HEK293 (cell line): ENCODE measurements at regions not wholly inside any gene's neighbourhood (a gene's known extent, or its start where the extent isn't known, plus 50 kb on each side); places are given as distances from the start of the nearest gene placed in this dataset.

Source experiments
- CTCF ChIA-PET: fragments of 350-600 bp; formaldehyde crosslinking; extraction: SDS; loops from one replicate; lab custom pipeline; 2021; ENCODE audit warnings: antibody characterized with exemption; lab: Yijun Ruan, JAX
- POLR2A ChIA-PET: fragments of 300-600 bp; formaldehyde crosslinking; extraction: SDS; loops from one replicate; lab custom pipeline; 2020; ENCODE audit warnings: antibody characterized with exemption, inconsistent platforms; lab: Yijun Ruan, JAX
- H3K27ac ChIP-seq: fragments of 200-500 bp; sonication (Bioruptor generic); 2 replicates; pipeline ENCODE4 v1.5.1; 2014; ENCODE audit warnings: low read depth, low read length, control low read depth, inconsistent platforms; ENCODE audit errors: extremely low read depth
- H3K36me3 ChIP-seq, 2 experiments: fragments of 200-500 bp in 1 of 2; sonication (Bioruptor generic) in 1 of 2; 1 replicate in 1 of 2; 2 replicates in 1 of 2; pipeline ENCODE4 v1.5.1; 2014 to 2017; ENCODE audit warnings: inconsistent platforms in 2 of 2, low read length in 2 of 2; ENCODE audit not compliant: control insufficient read depth in 2 of 2, insufficient read depth in 1 of 2
- H3K4me1 ChIP-seq: fragments of 200-500 bp; sonication (Bioruptor generic); 2 replicates; pipeline ENCODE4 v1.5.1; 2014; ENCODE audit warnings: mild to moderate bottlenecking, low read length, inconsistent platforms; ENCODE audit not compliant: control insufficient read depth, insufficient read depth
- H3K4me3 ChIP-seq: 2 replicates; pipeline ENCODE4 v1.5.1; 2011; ENCODE audit warnings: low read depth, mild to moderate bottlenecking, control low read depth, low read length, moderate library complexity
- H3K9me3 ChIP-seq: fragments of 200-500 bp; sonication (Bioruptor generic); 2 replicates; pipeline ENCODE4 v1.5.1; 2014; ENCODE audit warnings: low read depth, low read length, inconsistent platforms; ENCODE audit not compliant: control insufficient read depth, insufficient read depth
- RBAK ChIP-seq: fragments of 450-650 bp; formaldehyde crosslinking; IDR thresholded peaks from 2 replicates; pipeline ENCODE4 v1.5.1; 2016; ENCODE audit warnings: missing biosample characterization, missing genetic modification characterization
- ZBTB48 ChIP-seq: fragments of 450-650 bp; formaldehyde crosslinking; IDR thresholded peaks from 2 replicates; pipeline ENCODE4 v1.5.1; 2016; ENCODE audit warnings: missing biosample characterization, missing genetic modification characterization
- ZFP41 ChIP-seq: fragments of 450-650 bp; formaldehyde crosslinking; IDR thresholded peaks from 2 replicates; pipeline ENCODE4 v1.5.1; 2016; ENCODE audit warnings: missing biosample characterization, missing genetic modification characterization, borderline replicate concordance
- ZNF10 ChIP-seq: fragments of 450-650 bp; formaldehyde crosslinking; IDR thresholded peaks from 2 replicates; pipeline ENCODE4 v1.5.1; 2017; ENCODE audit warnings: missing biosample characterization, missing genetic modification characterization
- ZNF169 ChIP-seq: fragments of 450-650 bp; formaldehyde crosslinking; IDR thresholded peaks from 2 replicates; pipeline ENCODE4 v1.5.1; 2016; ENCODE audit warnings: missing biosample characterization, missing genetic modification characterization
- ZNF223 ChIP-seq: fragments of 450-650 bp; formaldehyde crosslinking; IDR thresholded peaks from 2 replicates; pipeline ENCODE4 v1.5.1; 2016; ENCODE audit warnings: missing biosample characterization, missing genetic modification characterization
- ZNF341 ChIP-seq: fragments of 450-650 bp; formaldehyde crosslinking; IDR thresholded peaks from 2 replicates; pipeline ENCODE4; 2016; ENCODE audit warnings: low read depth, missing biosample characterization, missing genetic modification characterization
- ZNF366 ChIP-seq: fragments of 450-650 bp; formaldehyde crosslinking; conservative IDR thresholded peaks from 2 replicates; pipeline ENCODE4 v1.5.1; 2016; ENCODE audit warnings: missing biosample characterization, missing genetic modification characterization
- ZNF391 ChIP-seq: fragments of 450-650 bp; formaldehyde crosslinking; IDR thresholded peaks from 2 replicates; pipeline ENCODE4 v1.5.1; 2016; ENCODE audit warnings: low read depth, missing biosample characterization, missing genetic modification characterization, borderline replicate concordance
- ZNF426 ChIP-seq: fragments of 450-650 bp; formaldehyde crosslinking; IDR thresholded peaks from 2 replicates; pipeline ENCODE4 v1.5.1; 2017; ENCODE audit warnings: missing biosample characterization, missing genetic modification characterization, mild to moderate bottlenecking, inconsistent platforms, moderate library complexity
- ZNF558 ChIP-seq: fragments of 450-650 bp; formaldehyde crosslinking; IDR thresholded peaks from 2 replicates; pipeline ENCODE4 v1.5.1; 2016; ENCODE audit warnings: missing biosample characterization, missing genetic modification characterization
- ZNF585B ChIP-seq: fragments of 450-650 bp; formaldehyde crosslinking; IDR thresholded peaks from 2 replicates; pipeline ENCODE4 v1.5.1; 2016; ENCODE audit warnings: missing biosample characterization, missing genetic modification characterization
- ZSCAN30 ChIP-seq: fragments of 450-650 bp; IDR thresholded peaks from 2 replicates; pipeline ENCODE4 v1.5.1; 2018; ENCODE audit warnings: missing biosample characterization, mild to moderate bottlenecking, missing genetic modification characterization, moderate library complexity
- TF ChIP-seq, protein P1 (sequence below): fragments of 450-650 bp; formaldehyde crosslinking; IDR thresholded peaks from 2 replicates; pipeline ENCODE4 v1.5.1; 2016; ENCODE audit warnings: missing biosample characterization, missing genetic modification characterization
- TF ChIP-seq, protein P2 (sequence below): fragments of 450-650 bp; formaldehyde crosslinking; IDR thresholded peaks from 2 replicates; pipeline ENCODE4 v1.5.1; 2016; ENCODE audit warnings: missing biosample characterization, missing genetic modification characterization
- TF ChIP-seq, protein P3 (sequence below): fragments of 450-650 bp; formaldehyde crosslinking; IDR thresholded peaks from 2 replicates; pipeline ENCODE4 v1.5.1; 2016; ENCODE audit warnings: missing biosample characterization, missing genetic modification characterization
- TF ChIP-seq, protein P4 (sequence below): fragments of 450-650 bp; formaldehyde crosslinking; IDR thresholded peaks from 2 replicates; pipeline ENCODE4 v1.5.1; 2016; ENCODE audit warnings: missing biosample characterization, missing genetic modification characterization, low read depth

DNA sequence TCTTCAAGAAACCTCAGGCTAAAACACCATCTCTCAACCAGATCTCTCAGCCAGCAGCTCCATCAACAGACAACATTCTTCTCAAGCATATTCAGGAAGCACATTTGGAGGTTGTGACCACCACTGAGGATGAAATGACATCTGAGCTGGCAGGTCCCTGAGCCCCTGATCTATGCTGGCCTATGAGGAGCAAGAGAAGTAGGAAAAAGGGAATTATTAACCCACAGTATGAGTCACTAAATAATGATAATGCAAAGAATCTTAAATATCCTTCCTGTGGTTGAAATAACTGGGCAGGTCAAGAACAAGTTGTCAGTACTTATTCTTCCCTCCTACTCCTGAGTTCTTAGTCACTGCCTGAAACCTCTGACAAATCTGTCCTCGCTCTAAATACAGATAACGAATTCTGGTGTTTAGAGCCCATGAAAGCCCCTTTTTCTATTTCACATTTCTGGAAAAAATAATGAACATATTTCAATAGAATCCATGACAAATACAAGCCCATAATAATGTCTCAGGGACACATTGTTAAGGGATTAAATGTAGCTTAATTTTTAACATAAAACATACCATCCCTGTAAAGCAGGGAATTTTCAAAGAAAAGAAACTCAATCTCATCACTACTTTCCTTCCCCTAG is 225.8 kb upstream of the IRS2 start:
- TF ChIP-seq, protein P1, sequence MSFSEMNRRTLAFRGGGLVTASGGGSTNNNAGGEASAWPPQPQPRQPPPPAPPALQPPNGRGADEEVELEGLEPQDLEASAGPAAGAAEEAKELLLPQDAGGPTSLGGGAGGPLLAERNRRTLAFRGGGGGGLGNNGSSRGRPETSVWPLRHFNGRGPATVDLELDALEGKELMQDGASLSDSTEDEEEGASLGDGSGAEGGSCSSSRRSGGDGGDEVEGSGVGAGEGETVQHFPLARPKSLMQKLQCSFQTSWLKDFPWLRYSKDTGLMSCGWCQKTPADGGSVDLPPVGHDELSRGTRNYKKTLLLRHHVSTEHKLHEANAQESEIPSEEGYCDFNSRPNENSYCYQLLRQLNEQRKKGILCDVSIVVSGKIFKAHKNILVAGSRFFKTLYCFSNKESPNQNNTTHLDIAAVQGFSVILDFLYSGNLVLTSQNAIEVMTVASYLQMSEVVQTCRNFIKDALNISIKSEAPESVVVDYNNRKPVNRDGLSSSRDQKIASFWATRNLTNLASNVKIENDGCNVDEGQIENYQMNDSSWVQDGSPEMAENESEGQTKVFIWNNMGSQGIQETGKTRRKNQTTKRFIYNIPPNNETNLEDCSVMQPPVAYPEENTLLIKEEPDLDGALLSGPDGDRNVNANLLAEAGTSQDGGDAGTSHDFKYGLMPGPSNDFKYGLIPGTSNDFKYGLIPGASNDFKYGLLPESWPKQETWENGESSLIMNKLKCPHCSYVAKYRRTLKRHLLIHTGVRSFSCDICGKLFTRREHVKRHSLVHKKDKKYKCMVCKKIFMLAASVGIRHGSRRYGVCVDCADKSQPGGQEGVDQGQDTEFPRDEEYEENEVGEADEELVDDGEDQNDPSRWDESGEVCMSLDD (tag by site-specific recombination): no peak
- no peak for TF ChIP-seq ZFP41 (tag by site-specific recombination)
- Histone ChIP-seq H3K27ac (no peak overlapping the region), H3K36me3 (no peaks in the 10 kb centered on the region), H3K9me3 (no peaks in the 10 kb centered on the region), H3K4me3 (no peak overlapping the region), H3K4me1 (no peaks in the 10 kb centered on the region)
- POLR2A ChIA-PET: no interaction called here
- CTCF ChIA-PET: no interaction called here

DNA sequence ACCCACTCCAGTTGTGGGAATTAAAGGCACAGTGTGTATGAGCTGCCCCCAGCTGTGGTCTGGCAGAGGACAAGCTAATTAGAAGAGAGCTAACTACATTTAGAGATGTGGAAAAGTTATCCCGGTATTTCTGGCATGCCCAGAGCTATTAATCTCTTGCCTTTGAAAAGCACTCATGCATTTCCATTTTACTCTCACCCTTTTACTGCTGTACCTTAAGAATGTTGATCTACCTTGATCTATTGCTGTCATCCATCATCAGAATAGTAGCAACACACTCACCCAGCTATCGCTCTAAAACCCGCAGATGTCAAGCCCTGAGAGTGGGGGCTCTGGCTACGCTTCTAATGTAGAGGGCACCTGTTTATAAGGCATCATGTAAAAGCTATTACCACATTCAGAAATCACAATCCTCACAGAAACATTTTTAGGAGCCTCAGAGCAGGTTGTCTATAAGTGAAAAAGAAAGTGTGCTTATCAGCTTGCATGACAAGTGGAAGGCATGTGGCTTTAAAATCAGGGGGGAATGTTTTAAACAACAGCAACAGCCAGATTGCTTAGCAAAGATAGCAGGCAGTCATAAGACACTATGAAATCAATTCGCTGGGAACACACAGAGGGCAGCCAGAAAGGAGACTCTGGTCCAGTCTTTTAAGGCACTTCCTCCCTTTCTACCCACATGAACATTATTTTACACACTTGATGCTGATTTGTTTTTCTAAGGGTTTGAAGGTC is 224.2 kb upstream of the IRS2 start:
- POLR2A ChIA-PET: no interaction called here
- H3K4me1 ChIP-seq: no peaks in the 10 kb centered on the region
- no peak overlapping the region for H3K27ac ChIP-seq
- CTCF ChIA-PET: no interaction called here
- H3K4me3 ChIP-seq: no peak overlapping the region
- TF ChIP-seq ZNF366 (no peak), ZNF341 (tag by site-specific recombination) (peak; percentile 18; the same call in 1 of the 2 replicates), ZNF558 (tag by site-specific recombination) (no peak)
- H3K36me3 ChIP-seq: no peaks in the 10 kb centered on the region
- H3K9me3 ChIP-seq: no peaks in the 10 kb centered on the region

DNA sequence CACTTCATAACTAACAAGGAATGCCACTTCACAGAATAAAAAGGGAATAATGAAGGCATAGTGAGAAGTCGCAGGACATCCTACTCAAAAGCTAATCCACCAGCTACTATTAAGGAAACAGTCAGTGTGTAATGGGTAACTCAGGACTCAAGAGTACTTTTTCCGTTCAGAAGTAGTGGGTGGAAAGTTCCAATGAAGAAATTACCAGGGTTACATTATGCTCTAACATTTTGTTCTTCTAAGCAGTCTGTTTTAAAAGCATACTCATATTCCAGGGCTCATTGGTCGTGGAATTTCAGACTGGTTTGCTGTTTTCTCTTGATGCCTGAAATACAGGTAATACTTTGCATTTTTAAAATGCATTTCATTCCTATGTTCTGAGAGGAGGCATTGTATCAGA is 222.4 kb upstream of the IRS2 start:
- no peaks in the 10 kb centered on the region for H3K36me3 ChIP-seq
- no peak for TF ChIP-seq ZSCAN30 (tag by site-specific recombination)
- 0 out of 2 replicates have a peak, but pooled peaks have one; percentile 12 for TF ChIP-seq ZNF585B (tag by site-specific recombination)
- H3K9me3 ChIP-seq: no peaks in the 10 kb centered on the region
- H3K4me3 ChIP-seq: no peak overlapping the region
- POLR2A ChIA-PET: no interaction called here
- CTCF ChIA-PET: interaction anchor here (1.0 kb wide), 1 partner anchor 141 kb away, joined by 4 read pairs; no protein-coding TSS in a partner anchor
- H3K27ac ChIP-seq: no peak overlapping the region
- no peaks in the 10 kb centered on the region for H3K4me1 ChIP-seq

DNA sequence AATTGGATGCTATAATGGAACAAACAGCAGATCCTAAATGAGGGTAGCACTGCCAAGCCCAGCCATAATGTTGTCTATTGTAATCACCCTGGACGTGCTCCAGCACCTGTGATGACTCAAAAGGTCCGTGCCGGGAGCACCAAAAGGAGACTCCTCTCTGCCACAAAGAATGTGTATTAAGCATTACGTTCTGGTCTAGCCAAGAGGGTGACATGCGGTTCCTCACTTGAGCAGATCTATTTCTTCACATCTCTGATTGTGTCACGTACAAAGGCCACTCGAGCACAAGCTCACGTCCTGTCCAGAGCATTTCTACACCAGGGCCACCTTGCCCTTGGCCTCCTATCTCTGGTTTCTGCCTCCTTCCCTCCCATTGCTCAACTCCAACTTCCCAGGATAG is 219.9 kb upstream of the IRS2 start:
- CTCF ChIA-PET: no interaction called here
- no peak overlapping the region for H3K27ac ChIP-seq
- no peaks in the 10 kb centered on the region for H3K4me1 ChIP-seq
- no peaks in the 10 kb centered on the region for H3K36me3 ChIP-seq
- TF ChIP-seq ZNF169 (tag by site-specific recombination): no peak
- no peak for TF ChIP-seq RBAK (tag by site-specific recombination)
- TF ChIP-seq, protein P2, sequence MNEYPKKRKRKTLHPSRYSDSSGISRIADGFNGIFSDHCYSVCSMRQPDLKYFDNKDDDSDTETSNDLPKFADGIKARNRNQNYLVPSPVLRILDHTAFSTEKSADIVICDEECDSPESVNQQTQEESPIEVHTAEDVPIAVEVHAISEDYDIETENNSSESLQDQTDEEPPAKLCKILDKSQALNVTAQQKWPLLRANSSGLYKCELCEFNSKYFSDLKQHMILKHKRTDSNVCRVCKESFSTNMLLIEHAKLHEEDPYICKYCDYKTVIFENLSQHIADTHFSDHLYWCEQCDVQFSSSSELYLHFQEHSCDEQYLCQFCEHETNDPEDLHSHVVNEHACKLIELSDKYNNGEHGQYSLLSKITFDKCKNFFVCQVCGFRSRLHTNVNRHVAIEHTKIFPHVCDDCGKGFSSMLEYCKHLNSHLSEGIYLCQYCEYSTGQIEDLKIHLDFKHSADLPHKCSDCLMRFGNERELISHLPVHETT (tag by site-specific recombination): no peak
- TF ChIP-seq ZNF10 (tag by site-specific recombination): no peak
- no peak for TF ChIP-seq ZBTB48
- TF ChIP-seq, protein P3, sequence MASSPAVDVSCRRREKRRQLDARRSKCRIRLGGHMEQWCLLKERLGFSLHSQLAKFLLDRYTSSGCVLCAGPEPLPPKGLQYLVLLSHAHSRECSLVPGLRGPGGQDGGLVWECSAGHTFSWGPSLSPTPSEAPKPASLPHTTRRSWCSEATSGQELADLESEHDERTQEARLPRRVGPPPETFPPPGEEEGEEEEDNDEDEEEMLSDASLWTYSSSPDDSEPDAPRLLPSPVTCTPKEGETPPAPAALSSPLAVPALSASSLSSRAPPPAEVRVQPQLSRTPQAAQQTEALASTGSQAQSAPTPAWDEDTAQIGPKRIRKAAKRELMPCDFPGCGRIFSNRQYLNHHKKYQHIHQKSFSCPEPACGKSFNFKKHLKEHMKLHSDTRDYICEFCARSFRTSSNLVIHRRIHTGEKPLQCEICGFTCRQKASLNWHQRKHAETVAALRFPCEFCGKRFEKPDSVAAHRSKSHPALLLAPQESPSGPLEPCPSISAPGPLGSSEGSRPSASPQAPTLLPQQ (tag by site-specific recombination): no peak
- TF ChIP-seq ZNF391: no peak
- no peak for TF ChIP-seq ZNF426
- TF ChIP-seq, protein P4, sequence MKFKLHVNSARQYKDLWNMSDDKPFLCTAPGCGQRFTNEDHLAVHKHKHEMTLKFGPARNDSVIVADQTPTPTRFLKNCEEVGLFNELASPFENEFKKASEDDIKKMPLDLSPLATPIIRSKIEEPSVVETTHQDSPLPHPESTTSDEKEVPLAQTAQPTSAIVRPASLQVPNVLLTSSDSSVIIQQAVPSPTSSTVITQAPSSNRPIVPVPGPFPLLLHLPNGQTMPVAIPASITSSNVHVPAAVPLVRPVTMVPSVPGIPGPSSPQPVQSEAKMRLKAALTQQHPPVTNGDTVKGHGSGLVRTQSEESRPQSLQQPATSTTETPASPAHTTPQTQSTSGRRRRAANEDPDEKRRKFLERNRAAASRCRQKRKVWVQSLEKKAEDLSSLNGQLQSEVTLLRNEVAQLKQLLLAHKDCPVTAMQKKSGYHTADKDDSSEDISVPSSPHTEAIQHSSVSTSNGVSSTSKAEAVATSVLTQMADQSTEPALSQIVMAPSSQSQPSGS (tag by site-specific recombination): no peak
- no peak for TF ChIP-seq ZNF223
- POLR2A ChIA-PET: no interaction called here
- H3K4me3 ChIP-seq: no peak overlapping the region
- no peaks in the 10 kb centered on the region for H3K9me3 ChIP-seq
